GM19452 (cell line): ENCODE measurements at regions not wholly inside any gene's neighbourhood (a gene's known extent, or its start where the extent isn't known, plus 50 kb on each side); places are given as distances from the start of the nearest gene placed in this dataset.

Experiments
- ATAC-seq: cut with Tn5 transposase; IDR thresholded peaks from one replicate; pipeline ENCODE4 v1.9.1; 2021; ENCODE audit not compliant: unreplicated experiment

- ATAC-seq, result no peak
These were observed 252.1 kb upstream of the NAV3 start for GRCh38 chr12:77578466-77579220.

DNA sequence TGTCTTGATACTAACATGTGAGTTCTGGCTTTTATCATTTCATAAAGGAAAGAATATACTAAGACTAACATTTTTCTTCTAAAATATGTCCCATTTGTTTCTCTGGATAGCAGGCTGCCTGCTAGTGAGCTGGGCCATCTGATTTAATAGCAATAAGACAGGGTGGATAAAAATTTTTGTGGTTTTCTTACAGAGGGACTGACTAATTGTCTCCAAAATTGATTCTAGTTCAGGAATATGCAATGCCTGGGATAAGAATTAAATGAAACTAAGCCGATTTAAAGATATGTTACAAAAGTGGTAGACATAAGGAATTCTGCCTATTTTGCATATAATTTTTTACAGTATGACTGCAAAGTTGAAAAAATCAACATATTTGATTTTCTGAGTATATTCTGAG, 252.9 kb upstream of the NAV3 start:
- ATAC-seq, result no peak

- ATAC-seq, result no peak
These were observed 255.2 kb upstream of the NAV3 start for GRCh38 chr12:77575376-77575919.

DNA sequence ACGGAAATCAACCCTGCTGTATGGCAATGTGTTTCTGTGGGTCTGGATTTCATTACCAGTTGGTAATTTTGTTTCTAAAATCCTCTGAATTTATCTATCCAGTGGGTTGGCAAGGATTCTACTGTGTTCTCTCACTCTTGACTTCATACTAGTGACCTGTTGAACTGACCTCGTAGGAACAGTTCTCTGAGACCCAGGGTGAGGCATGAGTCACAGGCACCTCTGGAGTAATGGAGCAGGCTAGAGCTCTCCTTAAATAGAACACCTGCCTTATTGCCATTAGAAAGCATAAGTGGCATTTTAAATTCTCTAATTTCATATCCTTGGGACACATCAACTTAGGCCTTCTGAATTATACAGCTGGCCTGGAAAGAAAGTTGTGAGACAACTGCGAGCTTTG, 258.3 kb upstream of the NAV3 start:
- ATAC-seq, result no peak

GRCh38 chr12:77571768-77572167, 258.9 kb upstream of the NAV3 start:
- no peak for ATAC-seq

DNA sequence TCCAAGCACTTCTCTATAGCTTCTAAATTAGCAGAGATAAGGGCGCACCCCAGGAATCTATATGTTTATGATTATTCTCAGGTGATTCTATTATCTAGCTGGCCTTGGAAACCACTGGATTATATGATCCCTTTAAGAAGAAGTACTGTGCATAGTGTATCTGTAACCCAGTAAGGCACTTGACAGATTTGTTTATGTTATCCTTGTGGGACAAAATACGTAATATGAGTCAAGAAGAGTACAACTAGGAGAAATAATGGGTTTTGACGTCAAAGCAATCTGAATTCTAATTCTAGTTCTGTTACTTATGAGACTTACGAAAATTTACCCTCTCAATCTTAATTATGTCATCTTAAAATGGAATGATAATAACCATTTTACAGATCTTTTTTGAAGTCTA, 259.6 kb upstream of the NAV3 start:
- ATAC-seq, result no peak

DNA sequence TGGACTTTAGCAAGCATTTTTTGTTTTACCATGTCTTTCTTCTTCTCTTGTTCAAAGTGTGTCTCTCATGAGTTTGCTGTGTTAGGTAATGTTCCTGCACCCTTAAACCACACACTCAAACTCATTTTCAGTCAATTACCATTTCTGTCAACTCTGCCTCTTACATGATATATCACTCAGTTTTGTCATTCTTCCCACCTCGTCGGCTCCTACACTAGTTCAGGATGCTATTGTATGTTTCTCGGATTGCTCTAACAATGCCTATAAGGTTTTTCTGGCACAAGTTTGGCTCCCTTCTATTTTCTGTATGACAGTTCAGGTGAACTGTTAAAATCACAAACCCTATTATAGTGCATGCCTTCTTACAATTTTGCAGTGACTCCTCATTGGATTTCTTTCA, 260.8 kb upstream of the NAV3 start:
- ATAC-seq, result no peak

- no peak for ATAC-seq
These were observed 270.0 kb upstream of the NAV3 start for GRCh38 chr12:77560714-77561113.

- no peak for ATAC-seq
These were observed 271.2 kb upstream of the NAV3 start for GRCh38 chr12:77559400-77560074.

DNA sequence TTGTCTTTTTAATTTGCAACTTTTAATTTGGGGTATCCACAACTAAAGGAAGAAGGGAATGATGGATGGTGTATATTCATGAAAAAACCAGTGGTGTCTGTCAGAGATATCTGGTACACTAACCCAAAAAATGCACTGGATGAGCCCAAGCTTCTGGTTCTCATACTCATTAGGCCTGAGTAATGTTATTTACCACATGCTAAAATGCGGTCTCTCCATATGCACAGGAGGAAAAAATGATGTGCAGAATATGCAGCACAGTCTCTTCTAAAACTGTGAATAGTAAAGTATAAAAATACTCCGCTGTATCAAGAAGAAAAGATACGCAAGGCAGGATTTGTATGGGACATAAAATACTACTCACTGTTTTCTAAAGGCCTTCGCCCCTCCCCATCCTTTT, 275.6 kb upstream of the NAV3 start:
- ATAC-seq, result no peak

GRCh38 chr12:77553976-77554619, 276.6 kb upstream of the NAV3 start:
- peak; percentile 100 for ATAC-seq

DNA sequence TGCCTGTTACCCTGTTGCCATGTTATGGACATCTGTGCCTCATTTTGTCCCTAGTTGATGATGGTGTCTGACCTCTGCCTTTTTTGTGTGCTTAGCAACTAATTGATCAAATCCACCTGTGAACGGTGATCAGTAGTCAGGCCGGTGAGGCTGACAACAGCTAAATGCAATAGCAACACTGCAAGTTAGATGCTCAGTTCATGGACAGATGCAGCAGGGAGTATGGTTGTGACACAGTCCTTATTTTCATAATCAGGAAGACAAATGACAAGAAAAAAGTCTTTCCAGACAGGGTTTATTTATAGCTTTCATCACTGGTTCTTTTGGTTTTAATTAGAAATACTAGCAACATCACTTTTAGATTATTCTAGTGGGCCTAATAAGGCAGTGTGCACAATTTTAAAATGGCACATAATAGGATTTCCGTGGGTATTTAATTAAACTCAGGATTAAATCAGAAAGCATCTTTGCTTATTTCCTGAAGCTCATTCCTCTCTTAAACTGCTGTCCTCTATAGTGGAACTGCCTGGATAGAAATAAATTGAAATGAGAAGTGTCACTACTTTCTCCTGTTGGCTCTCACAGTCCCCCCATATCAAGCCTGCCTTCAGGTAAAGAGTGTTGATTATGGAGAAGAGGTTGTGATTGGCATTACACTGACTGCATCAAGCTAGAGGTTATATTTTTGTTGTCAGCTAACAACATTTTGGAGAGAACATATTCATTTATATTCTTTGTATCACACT, 281.1 kb upstream of the NAV3 start:
- no peak for ATAC-seq

- ATAC-seq, result no peak
These were observed 281.9 kb upstream of the NAV3 start for GRCh38 chr12:77548797-77549196.

- ATAC-seq, result no peak
These were observed 290.6 kb upstream of the NAV3 start for GRCh38 chr12:77540097-77540496.

- no peak for ATAC-seq
These were observed 293.0 kb upstream of the NAV3 start for GRCh38 chr12:77537663-77538062.

DNA sequence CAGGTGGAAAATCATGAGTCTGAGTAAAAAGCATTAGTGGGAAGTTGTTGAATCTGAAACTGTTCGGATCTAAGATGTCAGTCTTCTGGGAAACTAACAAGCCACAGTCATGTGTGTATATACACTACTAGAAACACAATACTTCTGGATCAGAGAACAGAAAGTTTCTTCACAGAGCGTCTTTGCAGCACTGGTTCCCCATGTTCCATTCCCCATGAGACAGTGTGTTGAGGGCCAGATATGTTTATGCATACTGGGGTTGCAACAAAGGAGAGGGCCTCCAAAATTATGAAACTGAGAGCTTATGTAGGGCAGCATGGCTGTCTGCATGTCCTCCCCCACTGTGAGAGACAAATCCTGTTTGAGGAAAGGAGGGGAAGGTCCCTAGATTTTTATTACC, 295.0 kb upstream of the NAV3 start:
- ATAC-seq, result no peak

DNA sequence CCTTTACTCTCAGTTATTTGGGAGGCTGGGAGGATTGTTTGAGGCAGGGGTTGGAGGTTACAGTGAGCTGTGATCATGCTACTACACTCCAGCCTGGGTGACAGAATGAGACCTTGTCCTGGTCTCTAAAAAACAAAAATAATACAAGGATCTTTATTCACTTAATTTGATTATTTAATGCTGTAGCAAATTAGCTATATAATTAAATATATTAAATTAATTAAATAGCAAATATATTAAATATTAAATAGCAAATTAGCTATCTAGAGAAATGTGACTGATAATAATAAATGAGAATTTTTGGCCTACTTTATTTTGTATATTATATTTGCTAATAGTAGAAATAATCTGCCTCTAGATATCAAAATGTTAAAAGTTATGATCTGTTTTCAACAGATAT, 298.8 kb upstream of the NAV3 start:
- ATAC-seq, result no peak

GRCh38 chr12:77522247-77522646, 308.4 kb upstream of the NAV3 start:
- ATAC-seq, result no peak

- no peak for ATAC-seq
These were observed 309.1 kb upstream of the NAV3 start for GRCh38 chr12:77521508-77522115.

DNA sequence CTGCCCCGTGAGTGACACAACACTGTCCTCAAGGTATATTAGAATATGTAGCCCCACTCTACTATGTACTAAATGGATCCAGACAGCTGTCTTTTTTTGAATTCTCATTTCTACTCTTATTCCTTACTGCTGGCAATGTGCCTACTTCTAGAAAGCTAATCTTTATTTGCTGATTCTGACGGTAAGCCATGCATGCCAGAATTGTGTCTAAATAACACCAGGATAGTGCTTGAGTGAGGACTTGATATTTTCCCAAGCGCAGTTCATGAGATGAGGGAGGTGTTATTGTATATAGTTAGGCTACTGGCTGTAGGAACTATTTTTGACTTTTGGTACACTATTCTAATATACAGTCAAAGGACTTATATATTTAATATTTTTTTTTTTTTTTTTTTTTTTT, 316.2 kb upstream of the NAV3 start:
- ATAC-seq, result no peak

DNA sequence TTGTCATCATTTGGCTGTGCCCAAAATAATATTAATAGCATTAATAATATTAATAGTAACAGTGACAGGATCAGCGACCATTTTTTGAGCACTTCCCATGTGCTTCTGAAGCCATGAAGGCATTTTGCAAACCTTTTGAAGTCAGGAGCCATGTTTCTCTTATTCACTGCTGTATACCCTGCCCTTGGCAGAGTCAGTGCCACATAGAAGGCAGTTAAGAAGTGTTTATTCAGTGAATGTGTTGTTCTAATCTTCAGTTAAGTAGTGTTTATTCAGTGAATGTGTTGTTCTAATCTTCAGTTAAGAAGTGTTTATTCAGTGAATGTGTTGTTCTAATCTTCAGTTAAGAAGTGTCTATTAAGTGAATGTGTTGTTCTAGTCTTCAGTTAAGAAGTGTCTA, 319.7 kb upstream of the NAV3 start:
- ATAC-seq, result no peak
